ENCODE measurements at regions not wholly inside any gene's neighbourhood (a gene's known extent, or its start where the extent isn't known, plus 50 kb on each side); places are given as distances from the start of the nearest gene placed in this dataset.
A peak's percentile ranks its signal among the peaks of the same experiment; 100 is the strongest.
"Not testable (repeated sequence)": the region's sequence is repeated elsewhere in the genome, so short reads cannot be mapped to it uniquely, and the experiment has no call there.

DNA sequence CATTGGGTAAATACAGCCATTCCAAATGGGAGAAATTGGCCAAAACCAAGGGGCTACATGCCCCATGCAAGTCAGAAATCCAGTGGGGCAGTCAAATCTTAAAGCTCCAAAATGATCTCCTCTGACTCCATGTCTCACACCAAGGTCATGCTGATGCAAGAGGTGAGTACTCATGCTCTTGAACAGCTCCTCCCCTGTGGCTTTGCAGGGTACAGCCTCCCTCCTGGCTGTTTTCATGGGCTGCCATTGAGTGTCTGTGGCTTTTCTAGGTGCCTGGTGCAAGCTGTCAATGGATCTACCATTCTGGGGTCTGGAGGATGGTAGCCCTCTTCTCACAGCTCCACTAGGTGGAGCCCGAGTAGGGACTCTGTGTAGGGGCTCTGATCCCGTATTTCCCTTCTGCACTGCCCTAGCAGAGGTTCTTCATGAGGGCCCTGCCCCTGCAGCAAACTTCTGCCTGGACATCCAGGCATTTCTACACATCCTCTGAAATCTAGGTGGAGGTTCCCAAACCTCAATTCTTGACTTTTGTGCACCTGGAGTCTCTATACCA, 135.7 kb upstream of the TSHZ3 start:
- H3K4me3 ChIP-seq (ENCODE audit: low read depth, low read length); DNase-seq (ENCODE audit: low read depth): not testable (repeated sequence)
- TF ChIP-seq, protein P1, sequence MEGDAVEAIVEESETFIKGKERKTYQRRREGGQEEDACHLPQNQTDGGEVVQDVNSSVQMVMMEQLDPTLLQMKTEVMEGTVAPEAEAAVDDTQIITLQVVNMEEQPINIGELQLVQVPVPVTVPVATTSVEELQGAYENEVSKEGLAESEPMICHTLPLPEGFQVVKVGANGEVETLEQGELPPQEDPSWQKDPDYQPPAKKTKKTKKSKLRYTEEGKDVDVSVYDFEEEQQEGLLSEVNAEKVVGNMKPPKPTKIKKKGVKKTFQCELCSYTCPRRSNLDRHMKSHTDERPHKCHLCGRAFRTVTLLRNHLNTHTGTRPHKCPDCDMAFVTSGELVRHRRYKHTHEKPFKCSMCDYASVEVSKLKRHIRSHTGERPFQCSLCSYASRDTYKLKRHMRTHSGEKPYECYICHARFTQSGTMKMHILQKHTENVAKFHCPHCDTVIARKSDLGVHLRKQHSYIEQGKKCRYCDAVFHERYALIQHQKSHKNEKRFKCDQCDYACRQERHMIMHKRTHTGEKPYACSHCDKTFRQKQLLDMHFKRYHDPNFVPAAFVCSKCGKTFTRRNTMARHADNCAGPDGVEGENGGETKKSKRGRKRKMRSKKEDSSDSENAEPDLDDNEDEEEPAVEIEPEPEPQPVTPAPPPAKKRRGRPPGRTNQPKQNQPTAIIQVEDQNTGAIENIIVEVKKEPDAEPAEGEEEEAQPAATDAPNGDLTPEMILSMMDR (IDR thresholded peaks at IDR 0.05; ENCODE audit: insufficient read depth, low read length) = peak; percentile 20

DNA sequence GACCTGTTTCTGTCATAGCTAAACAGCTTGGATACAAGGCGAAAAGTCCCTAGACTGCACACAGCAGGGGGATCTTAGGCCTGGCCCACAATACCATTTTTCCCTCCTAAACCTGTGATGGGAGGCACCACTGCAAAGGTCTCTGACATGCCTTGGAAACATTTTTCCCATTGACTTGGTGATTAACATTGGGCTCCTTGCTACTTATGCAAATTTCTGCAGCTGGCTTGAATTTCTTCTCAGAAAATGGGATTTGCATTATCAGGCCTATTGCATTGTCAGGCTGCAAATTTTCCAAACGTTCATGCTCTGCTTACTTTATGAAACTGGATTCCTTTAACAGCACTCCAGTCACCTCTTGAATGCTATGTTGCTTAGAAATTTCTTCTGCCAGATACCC, 136.2 kb upstream of the TSHZ3 start:
- H3K4me3 ChIP-seq (ENCODE audit: low read depth, low read length) = no peak overlapping the region
- DNase-seq (ENCODE audit: low read depth) = no peak
- TF ChIP-seq, protein P1 (IDR thresholded peaks at IDR 0.05; ENCODE audit: insufficient read depth, low read length) = no peak

DNA sequence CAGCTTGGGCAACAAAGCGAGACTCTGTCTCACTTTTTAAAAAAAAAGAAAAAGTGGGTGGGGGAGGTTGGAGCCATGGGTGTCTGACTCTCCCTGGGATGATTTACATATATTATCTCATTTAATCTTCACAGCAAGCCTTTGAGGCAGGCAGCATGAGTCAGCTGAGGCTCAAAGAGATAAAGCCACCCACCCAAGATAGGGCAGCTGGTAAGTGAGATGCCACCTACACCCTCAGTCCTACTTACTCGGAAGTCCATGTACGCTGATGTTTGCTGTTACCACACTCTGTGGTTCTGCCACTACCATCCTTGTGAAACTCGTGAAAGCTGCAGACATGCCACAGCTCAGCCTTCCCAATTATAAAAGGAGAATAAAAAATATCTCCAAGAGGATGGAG, 142.0 kb upstream of the TSHZ3 start:
- DNase-seq (ENCODE audit: low read depth) = no peak
- no peak overlapping the region for H3K4me3 ChIP-seq (ENCODE audit: low read depth, low read length)
- TF ChIP-seq, protein P1 (IDR thresholded peaks at IDR 0.05; ENCODE audit: insufficient read depth, low read length) = no peak

GRCh38 chr19:31492050-31492449, 142.8 kb upstream of the TSHZ3 start:
- TF ChIP-seq, protein P1 (IDR thresholded peaks at IDR 0.05; ENCODE audit: insufficient read depth, low read length) = no peak
- no peak overlapping the region for H3K4me3 ChIP-seq (ENCODE audit: low read depth, low read length)
- no peak for DNase-seq (ENCODE audit: low read depth)

DNA sequence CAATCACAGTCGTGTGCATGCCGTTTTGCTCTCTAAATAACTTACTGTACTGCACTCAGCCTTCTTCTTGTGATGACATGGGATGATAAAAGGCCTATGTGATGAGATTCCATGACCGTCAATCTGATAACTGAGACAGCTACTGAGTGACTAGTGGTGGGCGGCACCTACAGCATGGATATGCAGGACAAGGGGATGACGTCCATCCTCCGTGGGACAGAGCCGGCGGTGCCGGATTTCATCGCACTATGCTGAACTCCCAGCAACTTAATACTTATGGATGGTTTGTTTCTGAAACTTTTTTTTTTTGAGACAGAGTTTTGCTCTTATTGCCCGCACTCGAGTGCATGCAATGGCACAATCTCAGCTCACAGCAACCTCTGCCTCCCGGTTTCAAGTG, 146.8 kb upstream of the TSHZ3 start:
- H3K4me3 ChIP-seq (ENCODE audit: low read depth, low read length) = no peak overlapping the region
- TF ChIP-seq, protein P1 (IDR thresholded peaks at IDR 0.05; ENCODE audit: insufficient read depth, low read length) = no peak
- DNase-seq (ENCODE audit: low read depth) = no peak

DNA sequence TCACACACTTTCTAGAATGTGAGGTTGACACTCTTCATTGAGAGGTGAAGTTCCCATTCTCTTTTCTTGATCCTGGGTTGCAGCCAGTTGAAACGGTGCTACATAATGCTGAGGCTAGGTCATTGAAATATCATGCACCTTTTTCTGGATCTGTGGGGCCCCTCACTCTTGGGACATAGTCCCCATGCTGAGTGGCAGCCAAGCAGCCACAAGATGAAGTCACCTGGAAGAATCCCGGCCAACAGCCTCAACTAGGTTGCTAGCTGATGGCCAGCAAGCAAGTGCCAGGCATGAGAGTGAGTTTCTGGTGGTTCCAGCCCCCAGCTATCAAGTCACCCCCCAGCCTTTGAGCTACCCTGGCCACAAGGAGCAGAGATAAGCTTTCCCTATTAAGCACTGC, 148.5 kb upstream of the TSHZ3 start:
- no peak overlapping the region for H3K4me3 ChIP-seq (ENCODE audit: low read depth, low read length)
- no peak for DNase-seq (ENCODE audit: low read depth)
- TF ChIP-seq, protein P1 (IDR thresholded peaks at IDR 0.05; ENCODE audit: insufficient read depth, low read length) = no peak

DNA sequence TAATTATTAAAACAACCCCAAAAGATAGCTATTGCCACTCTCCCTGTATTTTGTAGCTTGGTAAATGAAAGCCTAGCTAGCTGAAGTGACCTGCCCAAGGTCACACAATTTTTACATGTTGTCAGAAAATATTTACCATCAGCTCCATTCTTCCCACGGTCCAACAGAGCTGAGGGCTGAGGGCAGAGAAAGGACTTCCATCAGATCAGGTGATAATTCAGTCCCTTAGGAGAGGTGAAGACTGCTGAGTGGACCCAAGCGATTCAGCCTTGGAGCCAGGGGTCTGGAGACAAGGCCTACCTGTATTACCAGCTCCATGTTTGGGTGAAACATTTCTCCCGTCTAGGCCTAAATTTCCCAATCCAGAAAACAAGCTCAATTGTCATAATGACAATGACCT, 149.5 kb upstream of the TSHZ3 start:
- TF ChIP-seq, protein P1 (IDR thresholded peaks at IDR 0.05; ENCODE audit: insufficient read depth, low read length) = no peak
- H3K4me3 ChIP-seq (ENCODE audit: low read depth, low read length) = no peak overlapping the region
- DNase-seq (ENCODE audit: low read depth) = no peak
